ENCODE measurements at regions not wholly inside any gene's neighbourhood (a gene's known extent, or its start where the extent isn't known, plus 50 kb on each side); places are given as distances from the start of the nearest gene placed in this dataset.

- H3K27ac ChIP-seq: no peak overlapping the region
- intact Hi-C loops (cut with DNase I): no loop called here
- 33 to 61% (median 49%) methylated on average over 3 of the region's 3 CpGs for WGBS, 3 donors
- no peaks in the 10 kb centered on the region for H3K27me3 ChIP-seq
- no peaks in the 10 kb centered on the region for H3K9me3 ChIP-seq
- H3K4me3 ChIP-seq: no peak overlapping the region
- TF ChIP-seq POLR2A (IDR thresholded peaks at IDR 0.05) (no peak), CTCF (IDR thresholded peaks at IDR 0.05) (no peak), EP300 (IDR thresholded peaks at IDR 0.05) (no peak)
- no peak for DNase-seq
- H3K36me3 ChIP-seq: no peaks in the 10 kb centered on the region
- H3K4me1 ChIP-seq (ENCODE audit: insufficient read depth): peaks cover 3% of the 10 kb centered on the region
These were observed 562.2 kb upstream of the SLIT2 start for GRCh38 chr4:19689511-19689910.

DNA sequence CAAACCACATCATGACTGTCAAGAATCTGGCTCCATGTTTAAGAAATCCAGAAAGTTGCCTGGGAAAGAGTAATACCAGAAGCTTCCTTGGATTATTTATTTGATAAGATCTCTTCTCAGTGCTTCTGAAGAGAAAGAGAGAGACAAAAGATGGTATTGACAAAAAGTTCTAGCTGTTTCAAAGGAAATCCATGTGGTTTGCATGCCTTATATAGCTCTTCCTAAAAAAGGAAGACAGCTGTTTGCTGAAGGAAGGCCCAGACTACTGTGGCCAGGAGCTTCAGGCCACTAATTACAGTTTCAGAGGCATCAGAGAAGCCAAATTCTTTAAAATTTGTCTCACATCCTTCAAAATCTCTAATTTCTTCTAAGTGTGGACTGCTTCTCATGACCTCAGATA, 565.2 kb upstream of the SLIT2 start:
- intact Hi-C loops (cut with DNase I): no loop called here
- TF ChIP-seq EP300 (IDR thresholded peaks at IDR 0.05) (no peak), POLR2A (IDR thresholded peaks at IDR 0.05) (no peak), CTCF (IDR thresholded peaks at IDR 0.05) (no peak)
- H3K4me3 ChIP-seq: no peak overlapping the region

GRCh38 chr4:19684084-19684483, 567.6 kb upstream of the SLIT2 start:
- Histone ChIP-seq H3K27ac (no peak overlapping the region), H3K4me3 (no peak overlapping the region), H3K27me3 (no peaks in the 10 kb centered on the region), H3K36me3 (no peaks in the 10 kb centered on the region), H3K9me3 (no peaks in the 10 kb centered on the region), H3K4me1 (ENCODE audit: insufficient read depth) (no peaks in the 10 kb centered on the region)
- no peak for TF ChIP-seq CTCF (IDR thresholded peaks at IDR 0.05)
- TF ChIP-seq POLR2A (IDR thresholded peaks at IDR 0.05): no peak
- TF ChIP-seq EP300 (IDR thresholded peaks at IDR 0.05): no peak
- DNase-seq: no peak
- intact Hi-C loops (cut with DNase I): no loop called here
- WGBS, 3 donors: 30 to 46% (median 46%) methylated on average over 7 of the region's 7 CpGs

More for the DNA sequence above, 565.2 kb upstream of the SLIT2 start:
- Histone ChIP-seq H3K27ac (no peak overlapping the region), H3K27me3 (no peaks in the 10 kb centered on the region), H3K36me3 (no peaks in the 10 kb centered on the region), H3K9me3 (no peaks in the 10 kb centered on the region), H3K4me1 (ENCODE audit: insufficient read depth) (no peaks in the 10 kb centered on the region)
- no peak for DNase-seq

DNA sequence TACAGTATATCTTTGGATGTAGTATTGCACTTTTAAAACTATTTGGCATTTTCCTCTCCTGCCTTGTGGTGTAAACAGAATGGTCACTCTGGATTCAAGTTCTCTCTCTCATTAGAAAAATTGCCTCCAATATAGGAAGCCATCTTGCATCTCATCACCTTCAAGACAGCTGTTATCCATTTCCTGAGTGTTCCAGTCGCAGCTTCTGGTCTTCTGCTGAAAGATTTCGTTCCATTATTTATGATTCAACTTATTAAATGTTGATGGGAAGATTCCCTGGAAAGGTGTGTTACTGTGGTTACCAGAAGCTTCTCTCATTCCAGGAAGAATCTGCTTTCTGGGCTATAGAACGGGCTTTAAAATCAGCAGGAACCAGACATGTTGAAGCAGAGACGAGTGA, 568.3 kb upstream of the SLIT2 start:
- Histone ChIP-seq H3K4me3 (no peak overlapping the region), H3K27ac (no peak overlapping the region), H3K4me1 (ENCODE audit: insufficient read depth) (no peaks in the 10 kb centered on the region), H3K27me3 (no peaks in the 10 kb centered on the region), H3K9me3 (no peaks in the 10 kb centered on the region), H3K36me3 (no peaks in the 10 kb centered on the region)
- no peak for DNase-seq
- intact Hi-C loops (cut with DNase I): no loop called here
- WGBS, 3 donors: 38 to 51% (median 43%) methylated on average over 4 of the region's 4 CpGs
- TF ChIP-seq EP300 (IDR thresholded peaks at IDR 0.05) (no peak), CTCF (IDR thresholded peaks at IDR 0.05) (no peak), POLR2A (IDR thresholded peaks at IDR 0.05) (no peak)

GRCh38 chr4:19677211-19677610, 574.5 kb upstream of the SLIT2 start:
- H3K9me3 ChIP-seq: no peaks in the 10 kb centered on the region
- H3K36me3 ChIP-seq: no peaks in the 10 kb centered on the region
- no peak for TF ChIP-seq POLR2A (IDR thresholded peaks at IDR 0.05)
- no peak for TF ChIP-seq CTCF (IDR thresholded peaks at IDR 0.05)
- no peak for TF ChIP-seq EP300 (IDR thresholded peaks at IDR 0.05)
- DNase-seq: no peak
- intact Hi-C loops (cut with DNase I): no loop called here
- no peaks in the 10 kb centered on the region for H3K4me1 ChIP-seq (ENCODE audit: insufficient read depth)
- no peak overlapping the region for H3K4me3 ChIP-seq
- H3K27me3 ChIP-seq: no peaks in the 10 kb centered on the region
- H3K27ac ChIP-seq: no peak overlapping the region
